ENCODE measurements at regions not wholly inside any gene's neighbourhood (a gene's known extent, or its start where the extent isn't known, plus 50 kb on each side); places are given as distances from the start of the nearest gene placed in this dataset.

DNA sequence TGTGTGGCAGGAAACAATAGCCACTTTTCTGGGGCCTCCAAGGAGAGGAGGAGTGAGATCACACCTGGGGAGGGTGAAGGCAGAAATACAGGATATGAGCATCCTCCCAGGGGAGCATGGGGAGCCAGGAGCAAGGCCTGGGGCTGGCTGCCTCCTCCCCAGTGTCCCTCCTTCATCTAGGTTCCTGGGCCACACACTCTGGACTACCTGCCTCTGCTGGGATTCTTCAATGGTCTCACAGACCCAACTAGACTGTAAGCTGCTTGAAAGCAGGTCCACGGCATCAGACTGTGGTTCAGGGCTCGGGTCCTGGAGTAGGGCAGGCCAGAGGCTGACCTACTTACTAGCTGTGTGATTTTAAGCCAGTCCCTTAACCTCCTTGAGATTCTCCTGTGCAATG is 94.0 kb downstream of the MCFD2 start:
- TF ChIP-seq CTCF (IDR thresholded peaks at IDR 0.05; ENCODE audit: low read depth, low read length, missing input control) (no peak), YY1 (IDR thresholded peaks at IDR 0.05) (no peak), TAF1 (conservative IDR thresholded peaks at IDR 0.05) (no peak), MAX (IDR thresholded peaks at IDR 0.05) (no peak)
- TF ChIP-seq, protein P1, sequence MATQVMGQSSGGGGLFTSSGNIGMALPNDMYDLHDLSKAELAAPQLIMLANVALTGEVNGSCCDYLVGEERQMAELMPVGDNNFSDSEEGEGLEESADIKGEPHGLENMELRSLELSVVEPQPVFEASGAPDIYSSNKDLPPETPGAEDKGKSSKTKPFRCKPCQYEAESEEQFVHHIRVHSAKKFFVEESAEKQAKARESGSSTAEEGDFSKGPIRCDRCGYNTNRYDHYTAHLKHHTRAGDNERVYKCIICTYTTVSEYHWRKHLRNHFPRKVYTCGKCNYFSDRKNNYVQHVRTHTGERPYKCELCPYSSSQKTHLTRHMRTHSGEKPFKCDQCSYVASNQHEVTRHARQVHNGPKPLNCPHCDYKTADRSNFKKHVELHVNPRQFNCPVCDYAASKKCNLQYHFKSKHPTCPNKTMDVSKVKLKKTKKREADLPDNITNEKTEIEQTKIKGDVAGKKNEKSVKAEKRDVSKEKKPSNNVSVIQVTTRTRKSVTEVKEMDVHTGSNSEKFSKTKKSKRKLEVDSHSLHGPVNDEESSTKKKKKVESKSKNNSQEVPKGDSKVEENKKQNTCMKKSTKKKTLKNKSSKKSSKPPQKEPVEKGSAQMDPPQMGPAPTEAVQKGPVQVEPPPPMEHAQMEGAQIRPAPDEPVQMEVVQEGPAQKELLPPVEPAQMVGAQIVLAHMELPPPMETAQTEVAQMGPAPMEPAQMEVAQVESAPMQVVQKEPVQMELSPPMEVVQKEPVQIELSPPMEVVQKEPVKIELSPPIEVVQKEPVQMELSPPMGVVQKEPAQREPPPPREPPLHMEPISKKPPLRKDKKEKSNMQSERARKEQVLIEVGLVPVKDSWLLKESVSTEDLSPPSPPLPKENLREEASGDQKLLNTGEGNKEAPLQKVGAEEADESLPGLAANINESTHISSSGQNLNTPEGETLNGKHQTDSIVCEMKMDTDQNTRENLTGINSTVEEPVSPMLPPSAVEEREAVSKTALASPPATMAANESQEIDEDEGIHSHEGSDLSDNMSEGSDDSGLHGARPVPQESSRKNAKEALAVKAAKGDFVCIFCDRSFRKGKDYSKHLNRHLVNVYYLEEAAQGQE (IDR thresholded peaks at IDR 0.05) = no peak
- TF ChIP-seq, protein P2, sequence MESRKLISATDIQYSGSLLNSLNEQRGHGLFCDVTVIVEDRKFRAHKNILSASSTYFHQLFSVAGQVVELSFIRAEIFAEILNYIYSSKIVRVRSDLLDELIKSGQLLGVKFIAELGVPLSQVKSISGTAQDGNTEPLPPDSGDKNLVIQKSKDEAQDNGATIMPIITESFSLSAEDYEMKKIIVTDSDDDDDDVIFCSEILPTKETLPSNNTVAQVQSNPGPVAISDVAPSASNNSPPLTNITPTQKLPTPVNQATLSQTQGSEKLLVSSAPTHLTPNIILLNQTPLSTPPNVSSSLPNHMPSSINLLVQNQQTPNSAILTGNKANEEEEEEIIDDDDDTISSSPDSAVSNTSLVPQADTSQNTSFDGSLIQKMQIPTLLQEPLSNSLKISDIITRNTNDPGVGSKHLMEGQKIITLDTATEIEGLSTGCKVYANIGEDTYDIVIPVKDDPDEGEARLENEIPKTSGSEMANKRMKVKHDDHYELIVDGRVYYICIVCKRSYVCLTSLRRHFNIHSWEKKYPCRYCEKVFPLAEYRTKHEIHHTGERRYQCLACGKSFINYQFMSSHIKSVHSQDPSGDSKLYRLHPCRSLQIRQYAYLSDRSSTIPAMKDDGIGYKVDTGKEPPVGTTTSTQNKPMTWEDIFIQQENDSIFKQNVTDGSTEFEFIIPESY (IDR thresholded peaks at IDR 0.05) = no peak
